ENCODE measurements at regions not wholly inside any gene's neighbourhood (a gene's known extent, or its start where the extent isn't known, plus 50 kb on each side); places are given as distances from the start of the nearest gene placed in this dataset.
A peak's percentile ranks its signal among the peaks of the same experiment; 100 is the strongest.

- DNase-seq (ENCODE audit: low read depth) = no peak
- TF ChIP-seq CTCF (conservative IDR thresholded peaks at IDR 0.05; ENCODE audit: low read length) = no peak
- H3K4me3 ChIP-seq (ENCODE audit: low read length) = no peak overlapping the region
Observed at GRCh38 chr18:42163321-42163720, 208.3 kb downstream of the PIK3C3 start.

- no peak for DNase-seq (ENCODE audit: low read depth)
- no peak overlapping the region for H3K4me3 ChIP-seq (ENCODE audit: low read length)
- no peak for TF ChIP-seq CTCF (conservative IDR thresholded peaks at IDR 0.05; ENCODE audit: low read length)
Observed at GRCh38 chr18:42164556-42164955, 209.5 kb downstream of the PIK3C3 start.

GRCh38 chr18:42165922-42166513, 211.0 kb downstream of the PIK3C3 start:
- TF ChIP-seq CTCF (conservative IDR thresholded peaks at IDR 0.05; ENCODE audit: low read length) = no peak
- DNase-seq (ENCODE audit: low read depth) = no peak
- H3K4me3 ChIP-seq (ENCODE audit: low read length) = no peak overlapping the region

GRCh38 chr18:42168487-42168886, 213.5 kb downstream of the PIK3C3 start:
- DNase-seq (ENCODE audit: low read depth) = no peak

GRCh38 chr18:42168907-42169306, 213.9 kb downstream of the PIK3C3 start:
- no peak overlapping the region for H3K4me3 ChIP-seq (ENCODE audit: low read length)
- DNase-seq (ENCODE audit: low read depth) = no peak
- TF ChIP-seq CTCF (conservative IDR thresholded peaks at IDR 0.05; ENCODE audit: low read length) = no peak

More at GRCh38 chr18:42168487-42168886, 213.5 kb downstream of the PIK3C3 start:
- no peak for TF ChIP-seq CTCF (conservative IDR thresholded peaks at IDR 0.05; ENCODE audit: low read length)
- no peak overlapping the region for H3K4me3 ChIP-seq (ENCODE audit: low read length)

- peak; percentile 33 for DNase-seq (ENCODE audit: low read depth)
- TF ChIP-seq CTCF (conservative IDR thresholded peaks at IDR 0.05; ENCODE audit: low read length) = no peak
- H3K4me3 ChIP-seq (ENCODE audit: low read length) = no peak overlapping the region
Observed at GRCh38 chr18:42174909-42175308, 219.9 kb downstream of the PIK3C3 start.

- TF ChIP-seq CTCF (conservative IDR thresholded peaks at IDR 0.05; ENCODE audit: low read length) = no peak
- no peak overlapping the region for H3K4me3 ChIP-seq (ENCODE audit: low read length)
- no peak for DNase-seq (ENCODE audit: low read depth)
Observed at GRCh38 chr18:42176599-42176998, 221.6 kb downstream of the PIK3C3 start.
